ENCODE measurements at regions not wholly inside any gene's neighbourhood (a gene's known extent, or its start where the extent isn't known, plus 50 kb on each side); places are given as distances from the start of the nearest gene placed in this dataset.

GRCh38 chr1:67574221-67574620 is 110.8 kb upstream of the GADD45A start:
- intact Hi-C loops (cut with DNase I): loop anchor here (5.0 kb wide), 1 partner anchor 43 kb away; no protein-coding TSS in a partner anchor
- H3K36me3 ChIP-seq: no peaks in the 10 kb centered on the region
- no peak for DNase-seq (ENCODE audit: low spot score in 2 of 2)
- no peak overlapping the region for H3K4me3 ChIP-seq
- H3K27me3 ChIP-seq: no peaks in the 10 kb centered on the region
- H3K9me3 ChIP-seq: no peaks in the 10 kb centered on the region
- TF ChIP-seq, protein P1, sequence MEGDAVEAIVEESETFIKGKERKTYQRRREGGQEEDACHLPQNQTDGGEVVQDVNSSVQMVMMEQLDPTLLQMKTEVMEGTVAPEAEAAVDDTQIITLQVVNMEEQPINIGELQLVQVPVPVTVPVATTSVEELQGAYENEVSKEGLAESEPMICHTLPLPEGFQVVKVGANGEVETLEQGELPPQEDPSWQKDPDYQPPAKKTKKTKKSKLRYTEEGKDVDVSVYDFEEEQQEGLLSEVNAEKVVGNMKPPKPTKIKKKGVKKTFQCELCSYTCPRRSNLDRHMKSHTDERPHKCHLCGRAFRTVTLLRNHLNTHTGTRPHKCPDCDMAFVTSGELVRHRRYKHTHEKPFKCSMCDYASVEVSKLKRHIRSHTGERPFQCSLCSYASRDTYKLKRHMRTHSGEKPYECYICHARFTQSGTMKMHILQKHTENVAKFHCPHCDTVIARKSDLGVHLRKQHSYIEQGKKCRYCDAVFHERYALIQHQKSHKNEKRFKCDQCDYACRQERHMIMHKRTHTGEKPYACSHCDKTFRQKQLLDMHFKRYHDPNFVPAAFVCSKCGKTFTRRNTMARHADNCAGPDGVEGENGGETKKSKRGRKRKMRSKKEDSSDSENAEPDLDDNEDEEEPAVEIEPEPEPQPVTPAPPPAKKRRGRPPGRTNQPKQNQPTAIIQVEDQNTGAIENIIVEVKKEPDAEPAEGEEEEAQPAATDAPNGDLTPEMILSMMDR (IDR thresholded peaks at IDR 0.05): no peak
- H3K4me1 ChIP-seq: peaks cover 7 to 16% of the 10 kb centered on the region in 2 donors
- H3K27ac ChIP-seq: no peak overlapping the region

DNA sequence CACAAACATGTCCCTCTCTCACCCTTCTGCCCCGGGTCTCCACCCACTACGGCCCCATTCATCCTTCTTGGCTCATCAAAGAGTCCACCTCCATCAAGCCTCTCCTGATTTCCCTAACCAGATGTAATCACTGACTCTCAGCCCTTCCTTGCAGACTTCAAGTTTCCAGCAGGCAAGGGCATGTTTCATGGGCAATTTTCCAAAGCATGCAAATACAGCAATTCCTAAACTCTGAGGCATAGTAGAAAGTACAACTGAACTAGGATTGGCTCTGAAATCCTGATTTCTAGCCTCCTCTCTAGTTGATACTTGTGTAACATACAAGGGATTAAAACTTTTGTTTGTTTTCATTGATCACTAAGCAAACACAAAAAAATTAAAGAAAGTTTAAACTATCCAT is 109.1 kb upstream of the GADD45A start:
- DNase-seq (ENCODE audit: low spot score in 2 of 2): no peak
- TF ChIP-seq, protein P1 (IDR thresholded peaks at IDR 0.05): no peak
- H3K4me3 ChIP-seq: no peak overlapping the region

GRCh38 chr1:67576474-67576873 is 108.5 kb upstream of the GADD45A start:
- Histone ChIP-seq H3K4me3 (no peak overlapping the region), H3K9me3 (no peaks in the 10 kb centered on the region), H3K27ac (no peak overlapping the region), H3K4me1 (peaks cover 3 to 12% of the 10 kb centered on the region in 2 donors), H3K27me3 (no peaks in the 10 kb centered on the region), H3K36me3 (no peaks in the 10 kb centered on the region)
- intact Hi-C loops (cut with DNase I): no loop called here
- no peak for DNase-seq (ENCODE audit: low spot score in 2 of 2)
- TF ChIP-seq, protein P1 (IDR thresholded peaks at IDR 0.05): no peak

More for the DNA sequence above, 109.1 kb upstream of the GADD45A start:
- no peaks in the 10 kb centered on the region for H3K27me3 ChIP-seq
- no peaks in the 10 kb centered on the region for H3K9me3 ChIP-seq
- intact Hi-C loops (cut with DNase I): no loop called here
- no peak overlapping the region for H3K27ac ChIP-seq
- H3K36me3 ChIP-seq: no peaks in the 10 kb centered on the region
- H3K4me1 ChIP-seq: peaks cover 3 to 12% of the 10 kb centered on the region in 2 donors

- H3K4me3 ChIP-seq: no peak overlapping the region
- peaks cover 0 to 8% of the 10 kb centered on the region in 2 donors for H3K4me1 ChIP-seq
- TF ChIP-seq, protein P1 (IDR thresholded peaks at IDR 0.05): no peak
- H3K27me3 ChIP-seq: no peaks in the 10 kb centered on the region
- no peaks in the 10 kb centered on the region for H3K9me3 ChIP-seq
- intact Hi-C loops (cut with DNase I): no loop called here
- H3K36me3 ChIP-seq: no peaks in the 10 kb centered on the region
- no peak for DNase-seq (ENCODE audit: low spot score in 2 of 2)
- no peak overlapping the region for H3K27ac ChIP-seq
Measured at GRCh38 chr1:67577646-67578045, 107.4 kb upstream of the GADD45A start.

DNA sequence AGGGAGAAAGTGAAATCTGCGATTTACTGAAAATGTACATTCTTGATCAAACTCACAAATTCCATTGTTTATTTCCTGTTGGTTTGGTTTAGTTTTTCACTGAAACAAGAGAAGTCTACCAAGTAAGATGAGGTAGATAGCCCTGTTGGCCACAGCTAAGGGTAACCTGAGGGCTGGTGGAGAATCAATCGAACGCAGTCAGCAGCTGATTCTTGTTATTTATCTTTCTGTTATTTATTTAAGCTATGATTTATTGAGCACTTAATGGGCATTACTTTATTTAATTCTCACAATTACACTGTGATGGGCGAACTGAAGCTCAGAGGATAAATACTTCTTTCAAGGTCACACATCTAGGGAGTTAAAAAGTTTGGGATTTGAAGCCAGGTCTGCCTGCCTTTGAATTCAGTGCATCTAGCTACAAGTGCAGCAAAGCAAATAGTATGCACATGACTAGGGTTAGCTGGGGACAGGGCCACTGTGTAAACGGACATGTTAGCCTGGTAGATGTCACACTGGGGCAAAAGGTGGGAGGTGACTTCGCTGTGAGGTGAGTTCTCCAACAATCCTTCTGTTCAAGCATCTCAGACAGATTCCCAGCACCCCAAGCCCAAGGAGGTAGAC is 106.5 kb upstream of the GADD45A start:
- no peak for DNase-seq (ENCODE audit: low spot score in 2 of 2)
- no peaks in the 10 kb centered on the region for H3K9me3 ChIP-seq
- H3K4me1 ChIP-seq: peaks cover 0 to 6% of the 10 kb centered on the region in 2 donors
- H3K4me3 ChIP-seq: no peak overlapping the region
- TF ChIP-seq, protein P1 (IDR thresholded peaks at IDR 0.05): no peak
- H3K27ac ChIP-seq: no peak overlapping the region
- no peaks in the 10 kb centered on the region for H3K36me3 ChIP-seq
- H3K27me3 ChIP-seq: no peaks in the 10 kb centered on the region
- intact Hi-C loops (cut with DNase I): no loop called here
